HG02870 (cell line): ENCODE measurements at regions not wholly inside any gene's neighbourhood (a gene's known extent, or its start where the extent isn't known, plus 50 kb on each side); places are given as distances from the start of the nearest gene placed in this dataset.
"Not testable (repeated sequence)": the region's sequence is repeated elsewhere in the genome, so short reads cannot be mapped to it uniquely, and the experiment has no call there.

Experiments
- ATAC-seq: cut with Tn5 transposase; IDR thresholded peaks from one replicate; pipeline ENCODE4 v1.9.1; 2021; ENCODE audit warnings: mild to moderate bottlenecking, moderate library complexity; ENCODE audit not compliant: unreplicated experiment

DNA sequence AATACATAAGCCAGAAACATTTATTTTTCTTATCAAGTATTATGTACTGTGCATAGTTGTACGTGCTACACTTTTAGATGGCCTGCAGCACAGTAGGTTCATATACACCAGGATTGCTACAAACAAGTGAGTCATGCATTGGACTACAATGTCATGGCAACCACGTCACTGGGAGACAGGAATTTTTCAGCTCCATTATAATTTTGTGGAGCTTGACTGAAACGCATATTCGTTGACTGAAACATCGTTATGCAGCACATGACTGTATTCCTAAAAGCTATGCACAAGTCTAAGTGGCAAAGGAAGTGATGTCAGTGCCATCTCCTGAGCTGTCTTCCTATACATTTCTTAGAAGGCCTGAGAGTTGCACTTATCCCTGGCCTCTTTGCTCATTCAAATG, 871.8 kb downstream of the IPMK start:
- ATAC-seq, result no peak

DNA sequence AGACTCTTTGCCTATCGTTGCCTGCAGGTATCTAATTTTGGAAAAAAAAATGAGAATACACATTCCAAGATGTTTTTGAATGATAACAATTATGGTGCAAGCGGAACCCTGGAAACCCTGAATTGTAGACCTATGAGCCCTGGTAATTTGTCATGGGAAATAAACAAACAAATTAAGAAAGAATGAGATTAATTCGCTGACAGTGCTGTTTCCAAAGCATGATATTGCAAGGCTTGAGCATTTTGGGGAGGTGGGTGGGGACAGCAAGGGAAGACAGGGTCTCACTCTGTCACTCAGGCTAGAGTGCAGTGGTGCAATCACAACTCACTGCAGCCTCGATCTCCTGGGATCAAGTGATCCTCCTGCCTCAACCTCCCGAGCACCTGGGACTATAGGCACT, 900.3 kb downstream of the IPMK start:
- no peak for ATAC-seq

DNA sequence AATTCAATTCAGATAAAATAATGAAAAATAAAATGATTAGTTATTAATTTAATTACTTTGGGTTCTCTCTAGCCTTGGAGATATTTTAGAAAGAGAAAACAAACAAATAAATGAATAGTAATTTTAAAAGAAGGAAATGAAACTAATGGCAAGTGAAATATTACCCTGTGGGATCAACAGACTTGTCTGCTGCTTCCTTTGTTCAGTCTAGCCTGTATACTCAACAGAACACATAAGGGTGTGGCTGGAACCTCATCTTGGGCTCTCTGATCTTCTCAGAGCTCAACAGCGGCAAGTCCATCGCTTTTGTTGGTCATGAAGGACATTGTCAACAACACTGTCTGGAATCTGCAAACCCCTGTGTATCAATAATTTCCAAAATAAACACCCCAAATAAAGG, 904.9 kb downstream of the IPMK start:
- no peak for ATAC-seq

DNA sequence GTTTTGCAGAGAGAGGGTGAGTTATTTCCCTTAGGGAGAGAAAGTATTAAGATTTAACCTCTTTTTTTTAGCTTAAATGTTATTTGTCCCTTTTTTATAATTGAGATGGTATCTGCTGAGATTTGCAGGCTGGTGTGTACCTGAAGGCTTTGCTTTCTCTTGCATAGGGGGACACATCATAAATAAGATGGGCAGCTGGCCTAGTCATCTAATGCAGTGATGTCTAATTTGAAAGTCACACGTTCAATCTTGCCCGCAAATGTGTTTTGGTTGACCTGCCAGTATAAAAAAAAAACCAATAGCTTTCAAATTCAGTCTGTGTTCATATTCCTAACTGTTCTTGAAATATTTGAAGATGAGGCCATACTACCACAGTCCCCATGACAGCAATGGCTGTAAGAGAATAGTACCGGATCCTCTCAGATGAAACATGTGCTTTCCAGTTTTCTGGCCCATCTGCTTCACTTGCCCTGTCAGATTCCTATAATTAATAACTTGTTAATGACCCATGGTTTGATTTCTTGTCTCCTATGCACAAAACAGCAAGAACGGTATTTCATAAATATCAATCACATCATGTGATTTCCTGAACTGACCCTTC, 914.2 kb downstream of the IPMK start:
- ATAC-seq, result no peak

DNA sequence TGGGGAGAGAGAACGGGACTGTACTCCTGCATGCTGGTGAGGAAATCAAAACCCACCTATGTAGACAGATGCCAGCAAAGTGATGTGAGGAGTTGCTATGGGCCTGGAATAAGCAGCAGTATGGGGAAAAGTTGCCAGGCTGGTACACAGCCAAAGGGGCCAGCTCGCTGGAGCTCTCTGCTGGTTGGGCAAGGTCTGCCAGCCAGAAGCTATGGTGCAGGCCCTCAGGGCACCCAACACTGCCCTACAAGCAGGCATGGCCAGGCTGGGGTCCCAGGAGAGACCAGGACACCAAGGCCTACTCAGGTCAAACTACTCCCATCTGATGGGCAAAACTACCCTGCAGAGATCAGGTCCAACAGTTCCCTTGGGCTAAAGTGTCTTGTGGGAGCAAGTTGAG, 916.6 kb downstream of the IPMK start:
- ATAC-seq, result no peak

- no peak for ATAC-seq
Observed at GRCh38 chr10:57341294-57341693, 926.4 kb downstream of the IPMK start.

DNA sequence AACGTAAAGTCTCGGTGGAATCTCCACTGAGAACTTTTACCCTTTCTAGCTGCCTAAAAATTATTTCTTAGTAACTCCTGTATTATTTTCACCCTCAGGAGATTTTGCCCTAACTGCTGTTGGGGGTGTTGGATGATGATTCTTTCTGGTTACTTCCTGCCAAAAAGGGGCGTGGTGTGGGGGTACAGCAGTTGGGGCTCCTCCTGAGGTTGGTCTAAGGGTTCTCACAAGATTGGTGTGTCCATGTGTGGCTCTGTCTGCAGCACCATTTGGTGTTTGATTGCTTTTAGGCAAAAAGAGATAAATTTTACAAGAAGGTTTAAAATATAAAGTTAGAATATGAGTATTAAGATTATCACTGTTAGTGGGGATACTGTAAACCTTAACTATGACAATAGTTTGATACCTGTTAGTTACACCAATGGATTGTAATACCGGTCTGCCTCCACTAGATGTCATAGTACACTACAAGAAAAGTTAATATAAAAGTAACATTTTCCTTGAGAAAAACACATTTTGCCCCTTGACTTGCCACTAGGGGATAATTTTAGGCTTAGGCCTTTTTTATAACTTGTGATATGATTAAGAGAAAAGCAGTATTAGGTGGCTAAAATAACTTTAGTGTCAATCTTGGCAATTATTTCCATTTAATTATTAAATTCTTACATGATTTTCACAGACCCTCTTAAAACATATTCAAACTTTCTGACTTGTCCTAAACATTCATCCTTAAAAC, 928.7 kb downstream of the IPMK start:
- ATAC-seq, result peak; percentile 72

DNA sequence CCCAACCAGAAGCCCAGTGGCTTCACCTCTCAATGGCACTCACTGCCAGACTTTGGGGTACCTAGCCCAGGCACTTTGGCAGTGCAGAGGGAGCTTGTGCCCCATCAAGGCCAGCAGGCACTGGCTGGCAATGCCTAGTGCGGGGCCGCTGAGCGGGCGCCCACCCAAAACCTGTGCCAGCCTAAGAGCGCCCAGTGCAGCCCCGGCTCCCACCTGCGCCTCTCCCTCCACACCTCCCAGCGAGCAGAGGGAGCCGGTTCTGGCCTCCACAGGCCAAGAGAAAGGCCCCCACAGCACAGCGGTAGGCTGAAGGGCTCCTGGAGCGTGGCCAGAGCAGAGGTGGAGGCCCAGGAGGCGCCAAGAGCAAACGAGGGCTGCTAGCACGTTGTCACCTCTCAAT, 930.8 kb downstream of the IPMK start:
- ATAC-seq, result no peak

- no peak for ATAC-seq
Observed at GRCh38 chr10:57336341-57336740, 931.4 kb downstream of the IPMK start.

- no peak for ATAC-seq
Observed at GRCh38 chr10:57334523-57334922, 933.2 kb downstream of the IPMK start.

DNA sequence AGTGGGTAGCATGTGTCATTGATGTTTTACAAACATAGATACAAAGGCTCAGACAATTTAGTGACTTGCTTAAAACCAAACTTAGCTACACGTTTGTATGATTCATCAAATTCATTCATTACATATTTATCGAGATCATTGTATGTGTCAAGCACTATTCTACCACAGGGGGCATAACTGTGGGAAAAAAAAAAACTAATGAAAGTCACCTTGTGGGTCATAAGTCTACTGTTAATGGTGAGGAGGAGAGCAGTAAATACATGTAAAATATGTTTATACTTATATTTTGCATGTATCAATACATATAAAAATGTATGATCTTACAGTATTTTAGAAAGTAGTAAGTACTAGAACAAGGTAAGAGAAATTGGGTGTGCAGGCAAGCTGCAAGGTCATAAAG, 933.8 kb downstream of the IPMK start:
- ATAC-seq, result no peak

DNA sequence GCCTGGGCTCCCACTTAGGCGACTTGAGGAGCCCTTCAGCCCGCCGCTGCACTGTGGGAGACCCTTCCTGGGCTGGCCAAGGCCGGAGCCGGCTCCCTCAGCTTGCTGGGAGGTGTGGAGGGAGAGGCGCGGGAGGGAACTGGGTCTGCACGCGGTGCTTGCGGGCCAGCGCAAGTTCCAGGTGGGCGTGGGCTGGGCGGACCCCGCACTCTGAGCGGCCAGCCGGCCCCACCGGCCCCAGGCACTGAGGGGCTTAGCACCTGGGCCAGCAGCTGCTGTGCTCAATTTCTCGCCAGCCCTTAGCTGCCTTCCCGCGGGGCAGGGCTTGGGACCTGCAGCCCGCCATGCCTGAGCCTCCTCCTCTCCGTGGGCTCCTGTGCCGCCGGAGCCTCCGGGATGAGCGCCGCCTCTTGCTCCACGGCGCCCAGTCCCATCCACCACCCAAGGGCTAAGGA, 946.3 kb downstream of the IPMK start:
- ATAC-seq, result not testable (repeated sequence)

DNA sequence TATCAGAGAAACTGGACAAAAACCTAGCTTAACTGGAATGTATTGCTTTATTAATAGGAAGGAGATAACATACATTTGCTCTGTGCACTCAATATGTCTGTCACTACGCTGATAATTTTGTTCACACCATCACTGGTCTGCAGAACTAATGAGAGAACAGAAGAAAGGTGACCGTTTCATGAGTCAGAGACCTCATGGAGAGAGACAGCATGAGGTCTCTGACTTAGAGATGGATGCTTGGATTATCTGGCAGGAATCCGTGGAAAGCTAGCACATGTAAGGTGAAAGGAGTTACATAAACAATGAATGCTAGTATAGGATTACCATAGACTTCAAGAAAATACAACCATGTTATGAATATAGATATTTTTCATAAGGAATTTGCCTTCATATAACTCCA, 947.3 kb downstream of the IPMK start:
- no peak for ATAC-seq

GRCh38 chr10:57314046-57314445, 953.0 kb upstream of the ZWINT start:
- no peak for ATAC-seq

DNA sequence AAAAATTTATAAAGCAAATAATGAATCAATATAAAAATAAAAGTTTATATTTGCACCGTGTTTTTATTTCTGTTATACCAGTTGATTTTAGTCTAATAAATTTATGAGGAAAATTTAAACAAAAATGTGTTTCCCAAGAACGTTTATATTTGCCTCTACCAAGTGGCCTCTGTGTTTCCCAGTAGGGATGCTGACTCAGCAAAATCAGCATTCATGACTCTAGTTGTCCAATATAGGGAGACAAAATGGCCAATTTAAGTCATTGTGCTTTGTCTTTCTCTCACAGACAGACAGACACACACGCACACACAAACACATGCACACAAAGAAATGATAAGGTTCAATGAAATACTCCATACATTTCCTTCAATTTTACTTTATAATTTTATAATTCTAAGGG, 942.5 kb upstream of the ZWINT start:
- no peak for ATAC-seq

GRCh38 chr10:57300718-57301117, 939.7 kb upstream of the ZWINT start:
- ATAC-seq, result no peak

DNA sequence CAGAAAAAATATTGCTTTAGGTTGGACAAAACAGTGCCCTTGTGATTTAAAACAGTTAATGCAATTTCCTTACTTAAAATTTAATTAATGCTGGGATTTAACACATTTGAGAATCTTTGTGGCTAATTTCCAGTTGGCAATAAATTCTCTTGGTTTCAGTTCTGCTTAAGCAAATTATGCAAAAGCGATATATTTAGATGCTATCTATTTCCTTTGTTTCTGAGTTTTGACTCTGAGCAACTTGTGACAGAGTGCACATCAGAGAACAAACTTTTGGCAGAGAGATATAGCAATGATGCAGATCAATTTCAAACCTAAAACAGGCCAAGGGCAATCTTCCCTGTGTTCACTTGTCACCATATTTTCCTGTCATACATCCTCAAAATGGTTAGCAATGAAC, 933.6 kb upstream of the ZWINT start:
- ATAC-seq, result no peak

DNA sequence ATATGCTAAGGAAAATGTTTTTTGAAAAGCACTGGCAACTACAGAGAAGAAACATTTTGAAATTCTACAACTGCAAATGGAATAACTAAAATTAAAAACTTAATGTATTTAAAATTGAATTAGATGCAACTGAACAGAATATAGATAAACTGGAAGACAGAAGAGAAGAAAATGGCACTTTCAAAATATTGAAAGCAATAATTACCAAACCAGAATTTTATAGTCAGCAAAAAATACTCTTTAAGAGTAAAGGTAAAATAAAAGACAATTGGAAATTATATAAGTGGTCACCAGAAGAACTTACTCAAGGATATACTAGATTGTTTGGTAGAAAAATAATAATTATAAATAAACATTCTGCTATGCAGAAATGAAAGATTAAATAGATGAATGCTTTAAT, 927.7 kb upstream of the ZWINT start:
- no peak for ATAC-seq

GRCh38 chr10:57262892-57263291, 901.8 kb upstream of the ZWINT start:
- no peak for ATAC-seq

DNA sequence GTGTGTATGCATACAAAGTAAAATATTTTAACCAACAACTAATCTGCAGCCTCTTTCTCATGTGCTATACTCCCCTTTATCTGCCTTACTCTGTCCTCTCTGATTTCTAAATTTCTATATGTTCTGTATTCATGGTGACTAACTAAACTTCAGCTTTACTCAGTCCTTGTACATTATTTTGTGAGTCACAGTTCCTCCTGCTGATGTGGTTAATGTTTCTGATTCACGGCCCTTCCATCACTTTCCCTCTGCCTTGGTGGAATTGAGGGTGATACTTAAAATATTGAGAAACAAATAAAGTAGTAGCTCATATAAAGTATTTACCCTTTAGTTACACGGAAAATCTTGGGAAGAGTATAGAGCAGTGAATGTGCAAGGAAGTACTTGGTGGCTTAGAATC, 899.1 kb upstream of the ZWINT start:
- ATAC-seq, result no peak

DNA sequence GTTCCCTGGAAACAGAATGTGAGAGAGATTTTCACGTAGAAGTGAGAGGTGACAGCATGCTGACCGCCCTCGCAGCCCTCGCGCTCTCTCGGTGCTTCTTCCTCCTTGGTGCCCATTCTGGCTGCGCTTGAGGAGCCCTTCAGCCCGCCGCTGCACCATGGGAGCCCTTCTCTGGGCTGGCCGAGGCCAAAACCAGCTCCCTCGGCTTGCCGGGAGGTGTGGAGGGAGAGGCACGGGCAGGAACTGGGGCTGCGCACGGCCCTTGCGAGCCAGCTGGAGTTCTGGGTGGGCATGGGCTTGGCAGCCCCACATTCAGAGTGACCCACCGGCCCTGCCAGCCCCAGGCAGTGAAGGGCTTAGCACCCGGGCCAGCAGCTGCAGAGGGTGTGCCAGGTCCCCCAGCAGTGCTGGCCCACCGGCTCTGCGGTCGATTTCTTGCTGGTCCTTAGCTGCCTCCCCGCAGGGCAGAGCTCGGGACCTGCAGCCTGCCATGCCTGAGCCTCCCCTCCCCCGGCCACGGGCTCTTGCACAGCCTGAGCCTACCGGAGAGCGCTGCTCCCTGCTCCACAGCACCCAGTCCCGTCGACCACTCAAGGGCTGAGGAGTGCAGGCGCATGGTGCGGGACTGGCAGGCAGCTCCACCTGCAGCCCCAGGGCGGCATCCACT, 888.7 kb upstream of the ZWINT start:
- no peak for ATAC-seq

- no peak for ATAC-seq
Observed at GRCh38 chr10:57247271-57247670, 886.2 kb upstream of the ZWINT start.
